Activated T-cell treated with anti-CD3 and anti-CD28 coated beads for 48 hours (primary cell): ENCODE measurements at regions not wholly inside any gene's neighbourhood (a gene's known extent, or its start where the extent isn't known, plus 50 kb on each side); places are given as distances from the start of the nearest gene placed in this dataset.
A peak's percentile ranks its signal among the peaks of the same experiment; 100 is the strongest.
"Not testable (repeated sequence)": the region's sequence is repeated elsewhere in the genome, so short reads cannot be mapped to it uniquely, and the experiment has no call there.

Experiments
- DNase-seq: peaks from one replicate; pipeline ENCODE4 v3.0.0-alpha.2; 2020; ENCODE audit warnings: low read depth

DNA sequence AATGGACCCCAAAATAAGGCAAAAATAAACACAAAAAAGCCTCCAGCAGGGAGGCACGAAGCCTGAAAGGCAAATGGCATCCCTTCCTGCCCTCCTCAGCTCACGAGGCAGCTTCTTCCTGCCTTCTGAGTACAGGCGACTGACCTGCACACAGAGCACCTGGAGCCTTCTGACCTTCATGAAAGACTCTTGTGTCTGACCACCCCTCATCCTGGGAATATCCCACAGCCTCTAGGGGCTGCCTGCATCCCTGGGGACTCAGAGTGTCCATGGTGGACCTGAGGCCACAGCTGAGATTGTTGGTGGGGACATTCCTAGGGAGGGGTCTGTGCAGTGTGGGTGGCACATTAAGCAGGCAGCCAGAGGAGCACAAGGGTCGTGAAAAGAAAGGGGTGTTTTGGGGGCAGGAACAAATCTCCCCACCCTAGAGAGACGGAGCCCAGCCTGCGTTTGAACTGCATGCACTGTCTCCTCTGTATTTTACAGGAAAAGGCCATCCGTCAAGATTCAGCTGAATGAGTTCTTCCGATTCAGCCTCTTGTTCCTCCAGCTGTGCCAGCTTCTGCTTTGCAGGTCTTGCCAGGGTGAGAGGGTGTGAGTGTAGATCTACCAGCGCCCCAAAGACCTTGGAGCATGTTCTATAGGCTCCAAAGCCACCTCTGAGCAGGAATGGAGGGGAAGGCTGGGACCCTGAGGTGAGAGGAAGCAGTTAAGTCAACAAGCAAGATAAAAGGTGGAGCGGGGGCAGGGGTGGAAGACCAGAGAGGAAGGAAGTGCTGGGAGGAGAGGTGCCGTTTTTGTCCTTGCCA is 80.4 kb upstream of the MEF2A start:
- DNase-seq: no peak

DNA sequence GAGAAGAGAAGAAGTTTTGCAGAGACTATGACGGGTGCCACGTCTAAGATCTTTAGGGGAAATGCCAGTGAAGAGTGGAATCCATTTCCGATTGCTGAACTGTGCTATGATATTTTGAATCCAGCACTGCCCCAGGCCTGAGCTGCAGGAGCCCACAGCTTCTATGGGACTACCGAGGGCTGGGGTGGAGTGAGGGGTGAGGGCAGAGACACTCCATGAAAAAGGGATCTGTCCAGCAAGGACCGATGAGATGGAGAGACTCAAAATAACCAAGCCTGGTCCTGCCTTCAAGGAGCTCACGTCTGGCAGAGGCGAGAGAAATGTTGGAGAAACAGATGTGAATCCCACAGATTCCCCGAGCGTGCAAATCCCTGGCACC is 79.8 kb upstream of the MEF2A start:
- no peak for DNase-seq

GRCh38 chr15:99486371-99487336 is 79.1 kb upstream of the MEF2A start:
- no peak for DNase-seq

- DNase-seq: no peak
Measured at GRCh38 chr15:99487337-99487730, 78.5 kb upstream of the MEF2A start.

GRCh38 chr15:99492275-99492674 is 73.5 kb upstream of the MEF2A start:
- DNase-seq: no peak

- no peak for DNase-seq
Measured at GRCh38 chr15:99492716-99493115, 73.1 kb upstream of the MEF2A start.

DNA sequence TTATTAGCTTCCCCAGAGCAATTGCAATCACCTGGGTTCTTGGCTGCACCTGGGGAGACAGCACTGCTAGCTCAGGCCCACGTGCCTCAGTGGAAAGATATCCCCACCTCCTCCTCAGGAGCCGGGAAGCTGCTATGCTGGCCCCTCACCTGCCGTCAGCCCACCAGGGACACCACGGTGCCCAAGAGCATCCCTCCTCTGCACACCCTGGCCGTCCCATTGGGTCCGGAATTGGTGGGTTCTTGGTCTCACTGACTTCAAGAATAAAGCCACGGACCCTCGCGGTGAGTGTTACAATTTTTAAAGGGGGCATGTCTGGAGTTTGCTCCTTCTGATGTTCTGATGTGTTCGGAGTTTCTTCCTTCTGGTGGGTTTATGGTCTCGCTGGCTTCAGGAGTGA is 72.3 kb upstream of the MEF2A start:
- DNase-seq: no peak

GRCh38 chr15:99494536-99495233 is 71.1 kb upstream of the MEF2A start:
- not testable (repeated sequence) for DNase-seq

GRCh38 chr15:99495430-99496301 is 70.1 kb upstream of the MEF2A start:
- DNase-seq: no peak

- no peak for DNase-seq
Measured at GRCh38 chr15:99496302-99496629, 69.5 kb upstream of the MEF2A start.

DNA sequence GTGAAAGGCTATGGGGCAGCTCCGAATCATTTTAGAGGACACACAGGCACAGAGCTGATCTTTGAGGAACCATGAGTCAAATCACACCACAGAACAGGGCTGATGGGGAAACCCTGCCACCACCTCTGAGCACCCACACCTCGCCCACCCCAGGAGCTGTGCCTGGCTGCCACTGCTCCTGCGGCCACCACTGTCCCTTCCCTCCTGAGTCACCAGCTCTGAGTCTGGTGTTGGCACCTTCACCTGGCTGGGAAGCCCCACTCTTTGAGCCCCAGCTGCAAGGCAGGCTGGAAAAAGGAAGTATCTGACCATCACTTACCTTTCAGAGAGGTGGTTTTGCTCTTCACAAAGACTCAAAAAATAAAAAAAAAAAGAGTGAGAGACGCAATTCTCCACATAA is 63.6 kb upstream of the MEF2A start:
- peak; percentile 40 for DNase-seq

- no peak for DNase-seq
Measured at GRCh38 chr15:99502661-99503060, 63.1 kb upstream of the MEF2A start.

DNA sequence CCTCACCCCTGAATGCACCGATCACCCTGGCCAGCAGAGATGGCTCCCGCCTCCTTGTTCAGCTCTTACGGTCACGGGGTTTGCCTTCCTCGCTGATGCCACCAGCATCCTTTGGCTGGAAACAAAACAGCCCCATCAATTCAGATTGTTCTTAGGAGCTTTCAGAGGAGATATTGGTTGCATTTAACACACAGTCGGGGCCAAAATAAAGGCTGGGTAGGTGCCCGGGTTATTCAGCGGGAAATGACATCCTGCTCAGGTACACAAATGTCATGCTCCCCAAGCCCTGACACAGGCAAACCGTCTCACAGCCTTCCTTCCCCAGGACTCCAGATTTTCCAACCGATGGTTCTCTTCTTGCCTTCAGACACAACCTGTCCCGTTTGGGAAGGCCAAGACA is 62.4 kb upstream of the MEF2A start:
- no peak for DNase-seq

DNA sequence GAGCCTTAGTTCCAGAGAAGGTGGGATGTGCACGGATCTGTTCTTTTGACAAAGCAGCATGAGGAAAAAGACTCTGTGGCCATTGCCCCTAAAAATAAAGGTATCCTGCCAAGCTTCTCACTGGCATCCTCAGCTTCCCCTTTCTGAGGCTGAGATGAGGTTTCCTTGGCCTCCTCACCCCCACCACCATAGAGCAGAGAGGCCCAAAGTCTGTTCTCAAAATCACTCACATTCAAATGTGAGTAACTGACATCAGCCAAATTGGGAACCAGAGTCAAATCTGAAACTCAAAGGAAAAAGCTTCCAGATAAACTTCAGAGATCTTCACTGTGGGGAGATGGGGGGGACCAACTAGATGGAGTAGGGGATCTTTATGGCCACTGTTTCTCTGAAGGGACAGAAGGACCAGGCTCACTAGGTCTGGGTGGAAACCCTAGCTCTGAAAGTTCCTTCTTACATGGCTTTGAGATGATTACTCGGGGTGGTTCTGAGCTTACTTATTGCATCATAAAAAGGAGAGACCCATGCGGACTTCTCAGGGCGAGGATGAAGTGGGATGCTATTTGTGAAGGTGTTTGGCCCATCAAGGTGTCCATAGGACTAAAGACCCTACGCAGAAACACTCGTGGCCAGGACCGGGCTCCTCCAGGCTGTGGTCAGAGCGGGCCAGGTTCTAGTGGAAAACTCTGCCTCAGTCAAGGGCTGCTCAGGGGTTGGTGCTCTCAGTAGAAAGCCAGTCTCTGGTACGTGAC is 61.5 kb upstream of the MEF2A start:
- no peak for DNase-seq

GRCh38 chr15:99504823-99505551 is 60.8 kb upstream of the MEF2A start:
- DNase-seq: no peak

DNA sequence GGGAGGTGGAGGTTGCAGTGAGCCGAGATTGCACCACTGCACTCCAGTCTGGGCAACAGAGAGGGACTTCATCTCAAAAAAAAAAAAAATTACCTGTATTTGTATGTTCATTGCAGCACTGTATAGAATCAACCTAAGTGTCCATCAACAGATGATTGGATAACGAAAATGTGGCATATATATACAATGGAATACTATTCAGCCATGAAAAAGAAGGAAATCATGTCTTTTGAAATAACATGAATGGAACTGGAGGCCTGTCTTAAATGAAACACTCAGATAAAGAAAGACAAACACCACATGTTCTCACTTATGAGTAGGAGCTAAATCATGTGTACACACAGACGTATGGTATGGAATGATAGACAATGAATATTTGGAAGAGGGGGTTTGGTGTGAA is 59.4 kb upstream of the MEF2A start:
- no peak for DNase-seq

GRCh38 chr15:99507016-99507503 is 58.7 kb upstream of the MEF2A start:
- DNase-seq: no peak

DNA sequence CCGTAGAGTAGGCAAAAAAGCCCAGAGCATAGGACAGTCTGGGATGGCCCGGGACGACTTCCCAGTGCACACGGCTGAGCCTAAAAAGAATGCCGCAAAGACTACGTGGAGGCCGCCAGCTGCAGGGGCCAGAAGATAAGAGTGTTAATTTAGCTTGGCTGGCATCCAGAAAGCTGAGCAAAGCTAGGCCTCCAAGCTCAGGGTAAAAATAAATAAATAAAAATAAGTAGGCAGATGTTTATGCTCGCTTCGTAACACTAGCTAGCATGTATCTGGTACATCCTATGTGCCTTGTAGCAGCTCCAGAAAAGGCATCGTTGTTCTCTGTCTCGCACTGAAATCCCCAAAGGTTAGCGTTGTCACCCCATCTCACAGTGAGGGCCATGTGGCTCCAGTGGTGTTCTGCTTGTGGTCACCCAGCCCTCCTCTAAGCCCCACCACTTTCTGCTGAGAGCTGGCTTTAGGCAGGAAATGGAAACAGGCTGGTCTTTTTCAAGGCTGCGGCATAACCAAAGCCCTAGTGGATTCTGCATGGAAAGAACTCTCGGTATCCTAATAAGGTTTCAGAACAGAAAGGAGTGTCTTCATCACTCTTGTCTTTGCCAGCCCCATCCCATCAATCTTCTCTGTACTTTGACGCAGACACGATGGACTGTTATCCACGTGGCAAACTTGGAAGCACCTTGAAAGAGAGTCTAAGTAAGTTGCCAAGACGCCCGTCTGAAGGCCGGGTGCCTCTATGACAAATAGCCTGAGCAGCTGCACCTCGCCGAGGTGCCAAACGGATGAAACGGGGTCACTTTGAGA is 58.1 kb upstream of the MEF2A start:
- no peak for DNase-seq

DNA sequence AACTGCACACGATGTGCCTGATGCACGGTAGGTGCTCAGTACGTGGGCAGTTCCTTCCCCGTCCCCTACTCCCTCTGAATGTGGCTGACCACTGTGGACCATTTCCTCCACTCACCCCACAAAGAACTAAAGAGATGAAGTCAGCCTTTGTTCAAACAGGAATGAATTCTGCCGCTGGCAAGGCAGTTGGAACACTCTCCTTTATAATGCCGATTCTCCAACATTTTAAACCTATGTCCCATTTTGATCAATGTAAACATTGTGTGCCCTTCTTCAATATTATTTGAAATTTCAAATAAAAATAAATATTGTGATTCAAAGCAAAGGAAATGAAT is 57.5 kb upstream of the MEF2A start:
- no peak for DNase-seq
